Ectodermal cell (in vitro differentiated cells): ENCODE measurements at regions not wholly inside any gene's neighbourhood (a gene's known extent, or its start where the extent isn't known, plus 50 kb on each side); places are given as distances from the start of the nearest gene placed in this dataset.
"Not testable (repeated sequence)": the region's sequence is repeated elsewhere in the genome, so short reads cannot be mapped to it uniquely, and the experiment has no call there.

Experiments used
- H3K27ac ChIP-seq: 2 replicates; pipeline ENCODE4 v1.7.0; 2013; ENCODE audit warnings: mild to moderate bottlenecking, low read depth, low read length; ENCODE audit not compliant: insufficient read depth, poor library complexity, severe bottlenecking
- H3K27me3 ChIP-seq: 2 replicates; pipeline ENCODE4 v1.7.0; 2013; ENCODE audit warnings: mild to moderate bottlenecking, low read length; ENCODE audit not compliant: insufficient read depth, control insufficient read depth, poor library complexity, severe bottlenecking
- H3K36me3 ChIP-seq: one replicate; pipeline ENCODE4 v1.7.0; 2013; ENCODE audit warnings: low read length; ENCODE audit not compliant: control insufficient read depth, insufficient read depth
- H3K4me1 ChIP-seq: one replicate; pipeline ENCODE4 v1.7.0; 2013; ENCODE audit warnings: low read length; ENCODE audit not compliant: control insufficient read depth, insufficient read depth
- H3K4me3 ChIP-seq: 2 replicates; pipeline ENCODE4 v1.7.0; 2013; ENCODE audit warnings: low read depth, low read length, control low read depth; ENCODE audit not compliant: insufficient read depth
- H3K9me3 ChIP-seq: 2 replicates; pipeline ENCODE4 v1.7.0; 2013; ENCODE audit warnings: mild to moderate bottlenecking, low read length, moderate library complexity; ENCODE audit not compliant: control insufficient read depth
- WGBS, 2 experiments: methylation state at CpG; one replicate each; pipeline ENCODE4 v1.1.7; 2013; ENCODE audit warnings: missing lambda C conversion rate in 2 of 2; 5-methylcytosine and 5-hydroxymethylcytosine counted together

DNA sequence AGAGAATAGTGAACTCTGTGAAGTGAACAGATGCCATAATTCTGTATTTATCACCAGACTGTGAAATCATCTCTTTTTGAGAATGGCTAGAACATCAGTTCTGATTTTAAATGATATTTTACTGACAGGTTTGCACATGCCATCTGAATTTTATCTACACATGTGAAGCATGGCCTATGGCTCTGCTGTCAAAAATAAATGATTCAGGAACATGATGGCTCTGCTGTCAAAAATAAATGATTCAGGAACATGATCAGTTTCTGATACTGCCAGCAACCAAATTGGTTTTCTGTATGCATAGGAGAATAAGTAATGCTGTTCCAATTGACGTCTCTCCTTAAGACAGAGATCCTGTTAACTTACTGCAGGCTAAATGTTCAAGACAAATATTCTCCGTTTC is 70.6 kb upstream of the TLL1 start:
- no peak overlapping the region for H3K4me3 ChIP-seq
- no peaks in the 10 kb centered on the region for H3K36me3 ChIP-seq
- WGBS, 2 experiments, result 83 to 90% methylated on average over 2 of the region's 2 CpGs

DNA sequence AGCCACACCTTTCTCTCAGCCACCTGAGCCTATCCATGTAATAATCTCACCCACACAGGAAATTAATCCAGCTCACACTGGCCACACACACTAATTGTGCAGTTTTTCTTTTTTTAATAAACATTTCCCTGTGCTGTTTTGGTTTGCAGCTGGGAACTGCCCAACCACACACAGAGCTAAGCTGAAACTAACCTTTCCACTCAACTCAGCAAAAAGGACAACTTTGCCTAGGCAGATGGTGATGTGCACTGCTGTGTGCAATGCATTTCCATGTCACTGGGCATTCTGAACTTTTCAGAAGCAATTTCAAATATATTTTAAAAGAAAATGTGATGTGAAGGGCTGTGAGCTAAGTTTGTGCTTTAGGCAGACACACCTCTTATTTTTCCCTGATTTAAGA is 70.0 kb upstream of the TLL1 start:
- H3K36me3 ChIP-seq, result no peaks in the 10 kb centered on the region
- H3K27me3 ChIP-seq, result no peaks in the 10 kb centered on the region
- H3K4me3 ChIP-seq, result no peak overlapping the region
- no peak overlapping the region for H3K27ac ChIP-seq
- H3K4me1 ChIP-seq, result no peaks in the 10 kb centered on the region
- no peaks in the 10 kb centered on the region for H3K9me3 ChIP-seq

More for the DNA sequence above, 70.6 kb upstream of the TLL1 start:
- H3K9me3 ChIP-seq, result no peaks in the 10 kb centered on the region
- H3K4me1 ChIP-seq, result no peaks in the 10 kb centered on the region
- H3K27me3 ChIP-seq, result no peaks in the 10 kb centered on the region
- peak overlapping the region; percentile 8 for H3K27ac ChIP-seq

- Histone ChIP-seq H3K36me3 (no peaks in the 10 kb centered on the region), H3K4me3 (no peak overlapping the region), H3K27ac (no peak overlapping the region), H3K9me3 (no peaks in the 10 kb centered on the region), H3K27me3 (no peaks in the 10 kb centered on the region), H3K4me1 (no peaks in the 10 kb centered on the region)
Measured at GRCh38 chr4:165805406-165805805, 67.6 kb upstream of the TLL1 start.

DNA sequence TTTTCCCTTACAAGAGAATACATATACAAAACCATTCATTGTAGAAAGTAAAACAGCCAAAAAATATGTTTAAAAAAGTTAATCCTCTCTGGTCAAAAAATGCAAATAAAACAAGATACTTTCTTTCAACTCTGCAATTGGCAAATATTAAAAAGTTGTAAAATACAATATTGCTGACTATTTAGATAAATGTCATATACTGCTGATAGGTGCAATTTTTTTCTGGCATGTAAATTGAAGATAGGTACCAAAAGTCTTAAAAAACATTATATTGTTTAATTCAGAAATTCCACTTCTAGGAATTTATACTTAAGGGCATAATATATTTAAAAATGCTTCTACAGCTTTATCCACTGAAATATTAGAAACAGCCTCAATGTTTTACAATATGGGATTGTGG is 66.4 kb upstream of the TLL1 start:
- H3K4me1 ChIP-seq, result no peaks in the 10 kb centered on the region
- H3K9me3 ChIP-seq, result no peaks in the 10 kb centered on the region
- no peak overlapping the region for H3K27ac ChIP-seq
- H3K36me3 ChIP-seq, result no peaks in the 10 kb centered on the region
- no peak overlapping the region for H3K4me3 ChIP-seq
- H3K27me3 ChIP-seq, result no peaks in the 10 kb centered on the region

DNA sequence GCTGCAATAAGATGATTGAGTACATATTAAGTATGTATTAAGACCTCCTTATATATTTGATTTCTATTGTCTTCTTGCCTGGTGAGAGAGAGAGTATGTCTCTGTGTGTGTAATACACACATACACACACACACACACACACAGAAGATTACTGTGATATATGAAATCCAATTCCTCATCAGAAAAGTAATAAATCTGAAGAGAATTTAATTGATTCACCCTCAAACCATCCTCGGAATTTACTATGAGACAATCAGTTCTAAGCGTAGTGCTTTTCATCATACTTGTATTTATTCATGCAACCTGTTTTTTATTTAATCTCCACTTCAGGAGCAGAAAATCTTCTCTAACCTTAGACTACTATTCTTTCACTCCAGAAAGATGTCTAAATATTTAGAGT is 62.3 kb upstream of the TLL1 start:
- 92 to 100% methylated on average over 2 of the region's 2 CpGs for WGBS, 2 experiments
- no peak overlapping the region for H3K27ac ChIP-seq
- H3K4me3 ChIP-seq, result no peak overlapping the region

GRCh38 chr4:165813606-165814005 is 59.4 kb upstream of the TLL1 start:
- Histone ChIP-seq H3K27ac (no peak overlapping the region), H3K9me3 (no peaks in the 10 kb centered on the region), H3K4me3 (no peak overlapping the region), H3K36me3 (no peaks in the 10 kb centered on the region), H3K4me1 (no peaks in the 10 kb centered on the region), H3K27me3 (no peaks in the 10 kb centered on the region)

More for the DNA sequence above, 62.3 kb upstream of the TLL1 start:
- Histone ChIP-seq H3K9me3 (no peaks in the 10 kb centered on the region), H3K27me3 (no peaks in the 10 kb centered on the region), H3K4me1 (no peaks in the 10 kb centered on the region), H3K36me3 (no peaks in the 10 kb centered on the region)

DNA sequence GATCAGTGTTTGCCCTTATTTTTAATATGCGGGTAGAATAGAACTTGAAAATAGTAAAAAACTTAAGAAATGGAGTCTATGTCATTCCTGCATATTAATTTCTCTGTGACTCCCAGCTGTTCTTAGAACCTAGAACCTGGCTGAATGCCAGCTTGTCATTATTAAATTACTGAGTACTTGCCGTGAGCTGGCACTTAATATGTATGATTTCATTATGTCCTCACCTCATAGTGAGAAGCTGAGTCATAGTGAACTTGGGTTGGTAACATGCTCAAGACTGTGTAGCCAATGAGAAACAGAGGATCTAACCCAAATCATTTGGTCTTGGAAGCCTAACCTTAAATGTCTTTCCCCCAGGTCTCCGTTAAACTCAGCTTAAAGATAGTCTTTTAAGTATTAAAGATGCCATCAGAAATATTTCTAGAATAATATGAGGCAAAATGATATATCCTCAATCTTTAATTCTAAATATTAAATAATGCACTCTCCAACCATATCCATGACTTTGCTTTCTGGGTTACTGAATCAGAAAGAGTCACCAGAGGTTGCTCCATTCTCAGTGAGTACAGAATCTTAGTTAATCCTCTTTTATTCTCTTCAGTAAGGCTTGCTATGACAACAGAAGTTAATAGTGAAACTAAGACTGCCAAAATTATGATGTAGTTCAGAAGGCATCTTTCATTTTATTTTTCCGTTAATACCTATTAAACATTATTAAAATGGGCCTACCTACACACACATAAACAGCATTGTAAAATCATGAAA is 58.6 kb upstream of the TLL1 start:
- no peaks in the 10 kb centered on the region for H3K27me3 ChIP-seq
- H3K4me1 ChIP-seq, result no peaks in the 10 kb centered on the region
- H3K9me3 ChIP-seq, result no peaks in the 10 kb centered on the region
- H3K4me3 ChIP-seq, result no peak overlapping the region
- no peaks in the 10 kb centered on the region for H3K36me3 ChIP-seq
- no peak overlapping the region for H3K27ac ChIP-seq
- 96 to 100% methylated on average over 2 to 3 of the region's 4 CpGs for WGBS, 2 experiments

GRCh38 chr4:165819126-165819525 is 53.9 kb upstream of the TLL1 start:
- H3K36me3 ChIP-seq, H3K27ac ChIP-seq, H3K27me3 ChIP-seq, H3K4me1 ChIP-seq, H3K9me3 ChIP-seq, H3K4me3 ChIP-seq: not testable (repeated sequence)
- whole genome bisulfite sequencing, 2 experiments, result 92 to 94% methylated on average over 6 of the region's 6 CpGs
